ENCODE measurements at regions not wholly inside any gene's neighbourhood (a gene's known extent, or its start where the extent isn't known, plus 50 kb on each side); places are given as distances from the start of the nearest gene placed in this dataset.

DNA sequence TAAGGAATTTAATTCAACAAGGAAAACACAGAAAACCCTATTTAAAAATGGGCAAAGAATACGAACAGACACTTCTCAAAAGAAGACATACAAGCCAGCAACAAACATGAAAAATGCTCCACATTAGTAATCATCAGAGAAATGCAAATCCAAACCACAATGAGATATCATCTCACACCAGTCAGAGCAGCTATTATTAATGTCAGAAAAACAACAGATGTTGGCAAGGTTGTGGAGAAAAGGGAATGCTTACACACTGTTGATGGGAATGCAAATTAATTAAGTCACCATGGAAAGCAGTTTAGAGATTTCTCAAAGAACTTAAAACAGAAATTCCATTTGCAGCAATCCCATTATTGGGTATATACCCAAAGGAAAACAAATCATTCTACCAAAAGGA is 55.2 kb downstream of the GCC1 start:
- H3K4me1 Mint-ChIP-seq (ENCODE audit: low read depth): no peaks in the 10 kb centered on the region
- H3K27ac Mint-ChIP-seq (ENCODE audit: unreplicated experiment): no peak overlapping the region
- no peak overlapping the region for H3K4me3 Mint-ChIP-seq (ENCODE audit: unreplicated experiment)
- no peak for DNase-seq (ENCODE audit: low spot score)
- peaks cover 52% of the 10 kb centered on the region for H3K27me3 Mint-ChIP-seq (ENCODE audit: low read depth)
- peaks cover 5% of the 10 kb centered on the region for H3K36me3 Mint-ChIP-seq (ENCODE audit: low read depth)
- TF ChIP-seq, protein P1, sequence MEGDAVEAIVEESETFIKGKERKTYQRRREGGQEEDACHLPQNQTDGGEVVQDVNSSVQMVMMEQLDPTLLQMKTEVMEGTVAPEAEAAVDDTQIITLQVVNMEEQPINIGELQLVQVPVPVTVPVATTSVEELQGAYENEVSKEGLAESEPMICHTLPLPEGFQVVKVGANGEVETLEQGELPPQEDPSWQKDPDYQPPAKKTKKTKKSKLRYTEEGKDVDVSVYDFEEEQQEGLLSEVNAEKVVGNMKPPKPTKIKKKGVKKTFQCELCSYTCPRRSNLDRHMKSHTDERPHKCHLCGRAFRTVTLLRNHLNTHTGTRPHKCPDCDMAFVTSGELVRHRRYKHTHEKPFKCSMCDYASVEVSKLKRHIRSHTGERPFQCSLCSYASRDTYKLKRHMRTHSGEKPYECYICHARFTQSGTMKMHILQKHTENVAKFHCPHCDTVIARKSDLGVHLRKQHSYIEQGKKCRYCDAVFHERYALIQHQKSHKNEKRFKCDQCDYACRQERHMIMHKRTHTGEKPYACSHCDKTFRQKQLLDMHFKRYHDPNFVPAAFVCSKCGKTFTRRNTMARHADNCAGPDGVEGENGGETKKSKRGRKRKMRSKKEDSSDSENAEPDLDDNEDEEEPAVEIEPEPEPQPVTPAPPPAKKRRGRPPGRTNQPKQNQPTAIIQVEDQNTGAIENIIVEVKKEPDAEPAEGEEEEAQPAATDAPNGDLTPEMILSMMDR (IDR thresholded peaks at IDR 0.05): no peak
- H3K9me3 Mint-ChIP-seq (ENCODE audit: low read depth): peaks cover 16% of the 10 kb centered on the region

DNA sequence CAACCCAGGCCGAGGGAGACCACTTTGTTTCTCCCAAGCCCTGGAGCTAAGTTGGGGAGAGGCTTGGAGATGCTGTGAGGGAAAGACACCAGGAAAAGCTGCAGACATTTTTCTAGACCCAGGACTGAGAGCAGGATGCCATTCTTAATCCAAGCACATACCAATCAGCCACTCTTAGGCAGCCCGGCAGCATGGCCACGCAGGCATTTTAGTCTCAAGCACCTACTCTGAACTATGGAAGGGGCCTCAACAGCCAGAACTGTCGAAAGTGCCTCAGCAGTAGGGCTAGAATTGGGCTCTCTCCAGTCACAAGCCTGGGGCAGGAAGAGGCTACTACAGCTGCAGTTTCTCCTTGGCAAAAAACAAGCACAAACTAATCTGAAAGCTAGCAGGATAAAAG is 57.8 kb downstream of the GCC1 start:
- Mint-ChIP-seq H3K27ac (ENCODE audit: unreplicated experiment) (no peak overlapping the region), H3K9me3 (ENCODE audit: low read depth) (peaks cover 16% of the 10 kb centered on the region), H3K4me3 (ENCODE audit: unreplicated experiment) (no peak overlapping the region), H3K27me3 (ENCODE audit: low read depth) (peaks cover 49% of the 10 kb centered on the region), H3K4me1 (ENCODE audit: low read depth) (no peaks in the 10 kb centered on the region), H3K36me3 (ENCODE audit: low read depth) (peaks cover 5% of the 10 kb centered on the region)
- DNase-seq (ENCODE audit: low spot score): no peak
- TF ChIP-seq, protein P1 (IDR thresholded peaks at IDR 0.05): no peak

- H3K27ac Mint-ChIP-seq (ENCODE audit: unreplicated experiment): no peak overlapping the region
- peaks cover 23% of the 10 kb centered on the region for H3K9me3 Mint-ChIP-seq (ENCODE audit: low read depth)
- peaks cover 47% of the 10 kb centered on the region for H3K27me3 Mint-ChIP-seq (ENCODE audit: low read depth)
- H3K4me1 Mint-ChIP-seq (ENCODE audit: low read depth): no peaks in the 10 kb centered on the region
- peaks cover 5% of the 10 kb centered on the region for H3K36me3 Mint-ChIP-seq (ENCODE audit: low read depth)
- TF ChIP-seq, protein P1 (IDR thresholded peaks at IDR 0.05): no peak
- H3K4me3 Mint-ChIP-seq (ENCODE audit: unreplicated experiment): no peak overlapping the region
- no peak for DNase-seq (ENCODE audit: low spot score)
Measured at GRCh38 chr7:127525866-127526480, 59.4 kb downstream of the GCC1 start.

GRCh38 chr7:127516320-127516719 is 69.1 kb downstream of the GCC1 start:
- Mint-ChIP-seq H3K4me1 (ENCODE audit: low read depth) (no peaks in the 10 kb centered on the region), H3K27ac (ENCODE audit: unreplicated experiment) (no peak overlapping the region), H3K36me3 (ENCODE audit: low read depth) (no peaks in the 10 kb centered on the region), H3K27me3 (ENCODE audit: low read depth) (peaks cover 46% of the 10 kb centered on the region), H3K4me3 (ENCODE audit: unreplicated experiment) (no peak overlapping the region), H3K9me3 (ENCODE audit: low read depth) (peaks cover under 1% of the 10 kb centered on the region)
- TF ChIP-seq, protein P1 (IDR thresholded peaks at IDR 0.05): no peak
- DNase-seq (ENCODE audit: low spot score): no peak

DNA sequence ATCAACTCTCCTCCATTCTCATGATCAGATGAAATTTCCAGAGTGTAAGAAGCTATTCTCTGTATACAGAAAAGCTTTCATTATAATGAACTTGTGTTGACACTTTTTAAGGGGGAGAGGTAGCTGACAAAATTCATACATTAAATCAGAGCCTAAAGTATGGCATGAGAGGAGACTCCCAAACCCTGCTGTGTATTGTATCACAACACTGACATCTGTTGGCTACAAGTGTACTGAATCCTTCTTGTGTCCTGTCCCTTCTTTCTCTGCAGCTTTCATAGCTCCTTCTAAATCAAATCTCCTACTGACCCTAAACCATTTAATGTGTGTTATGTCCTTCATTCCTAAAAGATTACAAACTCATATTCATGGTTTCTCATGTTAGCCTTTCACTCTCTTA is 70.9 kb downstream of the GCC1 start:
- H3K27ac Mint-ChIP-seq (ENCODE audit: unreplicated experiment): no peak overlapping the region
- no peaks in the 10 kb centered on the region for H3K36me3 Mint-ChIP-seq (ENCODE audit: low read depth)
- H3K27me3 Mint-ChIP-seq (ENCODE audit: low read depth): peaks cover 51% of the 10 kb centered on the region
- no peaks in the 10 kb centered on the region for H3K9me3 Mint-ChIP-seq (ENCODE audit: low read depth)
- no peak overlapping the region for H3K4me3 Mint-ChIP-seq (ENCODE audit: unreplicated experiment)
- H3K4me1 Mint-ChIP-seq (ENCODE audit: low read depth): no peaks in the 10 kb centered on the region
- TF ChIP-seq, protein P1 (IDR thresholded peaks at IDR 0.05): peak; percentile 81
- no peak for DNase-seq (ENCODE audit: low spot score)

All from chondrocyte (in vitro differentiated cells).